DOHH2 (cell line): ENCODE measurements at regions not wholly inside any gene's neighbourhood (a gene's known extent, or its start where the extent isn't known, plus 50 kb on each side); places are given as distances from the start of the nearest gene placed in this dataset.

Experiments
- H3F3A ChIP-seq: fragments of 200-600 bp; sonication (generic), shearing (Covaris generic); 2 replicates; pipeline ENCODE4 v1.6.0; 2016; ENCODE audit warnings: antibody characterized with exemption, mild to moderate bottlenecking; ENCODE audit not compliant: control insufficient read depth, insufficient read depth
- H3K27ac ChIP-seq: fragments of 200-600 bp; sonication (generic); 2 replicates; pipeline ENCODE4 v1.5.1; 2014; ENCODE audit warnings: low read depth, mild to moderate bottlenecking, low read length, moderate library complexity
- H3K27me3 ChIP-seq: fragments of 200-600 bp; sonication (generic); 2 replicates; pipeline ENCODE4 v1.6.1; 2014; ENCODE audit warnings: mild to moderate bottlenecking, low read length, mixed read lengths; ENCODE audit not compliant: control insufficient read depth
- H3K36me3 ChIP-seq: fragments of 200-600 bp; sonication (generic); 2 replicates; pipeline ENCODE4 v1.6.1; 2014; ENCODE audit warnings: mild to moderate bottlenecking, low read length, moderate library complexity, mixed read lengths; ENCODE audit not compliant: control insufficient read depth
- H3K4me1 ChIP-seq: fragments of 200-600 bp; sonication (generic); 2 replicates; pipeline ENCODE4 v1.6.1; 2014; ENCODE audit warnings: mild to moderate bottlenecking, low read length, mixed read lengths; ENCODE audit not compliant: control insufficient read depth
- H3K4me2 ChIP-seq: fragments of 200-600 bp; sonication (generic); 2 replicates; pipeline ENCODE4 v1.6.0; 2014; ENCODE audit warnings: mild to moderate bottlenecking, low read length, moderate library complexity
- H3K4me3 ChIP-seq: fragments of 200-600 bp; sonication (generic); 2 replicates; pipeline ENCODE4 v1.5.1; 2014; ENCODE audit warnings: mild to moderate bottlenecking, low read length, mixed read lengths
- H3K79me2 ChIP-seq: fragments of 200-600 bp; sonication (generic); 2 replicates; pipeline ENCODE4 v1.6.1; 2014; ENCODE audit warnings: mild to moderate bottlenecking, low read length, mixed read lengths; ENCODE audit not compliant: control insufficient read depth
- H3K9me2 ChIP-seq: fragments of 200-600 bp; sonication (generic); replicated peaks from 2 replicates; pipeline ENCODE4 v1.6.1; 2014; ENCODE audit warnings: mild to moderate bottlenecking, low read length, mixed read lengths; ENCODE audit not compliant: control insufficient read depth
- H3K9me3 ChIP-seq: fragments of 200-600 bp; sonication (generic); 2 replicates; pipeline ENCODE4 v1.6.1; 2014; ENCODE audit warnings: antibody characterized with exemption, low read length, mixed read lengths; ENCODE audit not compliant: control insufficient read depth, insufficient read depth
- H4K20me1 ChIP-seq: fragments of 200-600 bp; sonication (generic); 2 replicates; pipeline ENCODE4 v1.6.0; 2014; ENCODE audit warnings: low read depth, mild to moderate bottlenecking, antibody characterized with exemption, low read length, moderate library complexity; ENCODE audit not compliant: control insufficient read depth, insufficient read depth
- EZH2phosphoT487 ChIP-seq: fragments of 200-600 bp; sonication (generic); IDR thresholded peaks from 2 replicates; pipeline ENCODE4 v1.6.1; 2017; ENCODE audit warnings: borderline replicate concordance, mild to moderate bottlenecking, antibody characterized with exemption, low read length, moderate library complexity, mixed read lengths
- TF ChIP-seq, protein P1 (sequence below): fragments of 200-600 bp; sonication (generic); IDR thresholded peaks from one replicate; pipeline ENCODE4 v1.5.1; 2014; ENCODE audit warnings: antibody characterized with exemption, mild to moderate bottlenecking, low read depth, low read length; ENCODE audit not compliant: poor library complexity, severe bottlenecking

DNA sequence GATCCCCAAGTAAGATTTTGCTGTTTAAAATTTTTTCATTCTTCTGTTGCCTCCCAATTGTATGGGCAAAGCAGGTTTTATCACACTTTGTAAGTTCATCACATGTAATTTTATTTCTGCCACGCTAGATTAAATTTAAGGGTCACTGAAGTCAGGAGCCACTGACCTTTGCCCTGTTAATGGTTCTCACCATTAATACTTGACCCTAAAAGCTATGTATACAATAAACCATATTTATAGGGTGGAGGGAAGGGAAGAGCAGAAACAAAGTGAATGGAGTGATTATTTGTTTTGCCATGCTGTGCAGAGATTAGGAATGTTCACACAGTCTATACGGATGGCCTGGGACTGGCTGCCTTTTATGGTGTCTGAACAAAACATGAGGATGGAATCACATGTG lies 186.7 kb downstream of the BMP2 start:
- no peaks in the 10 kb centered on the region for H4K20me1 ChIP-seq
- no peaks in the 10 kb centered on the region for H3K27me3 ChIP-seq
- H3K9me2 ChIP-seq = no peaks in the 10 kb centered on the region
- H3K9me3 ChIP-seq = no peaks in the 10 kb centered on the region
- TF ChIP-seq EZH2phosphoT487 = no peak
- TF ChIP-seq, protein P1, sequence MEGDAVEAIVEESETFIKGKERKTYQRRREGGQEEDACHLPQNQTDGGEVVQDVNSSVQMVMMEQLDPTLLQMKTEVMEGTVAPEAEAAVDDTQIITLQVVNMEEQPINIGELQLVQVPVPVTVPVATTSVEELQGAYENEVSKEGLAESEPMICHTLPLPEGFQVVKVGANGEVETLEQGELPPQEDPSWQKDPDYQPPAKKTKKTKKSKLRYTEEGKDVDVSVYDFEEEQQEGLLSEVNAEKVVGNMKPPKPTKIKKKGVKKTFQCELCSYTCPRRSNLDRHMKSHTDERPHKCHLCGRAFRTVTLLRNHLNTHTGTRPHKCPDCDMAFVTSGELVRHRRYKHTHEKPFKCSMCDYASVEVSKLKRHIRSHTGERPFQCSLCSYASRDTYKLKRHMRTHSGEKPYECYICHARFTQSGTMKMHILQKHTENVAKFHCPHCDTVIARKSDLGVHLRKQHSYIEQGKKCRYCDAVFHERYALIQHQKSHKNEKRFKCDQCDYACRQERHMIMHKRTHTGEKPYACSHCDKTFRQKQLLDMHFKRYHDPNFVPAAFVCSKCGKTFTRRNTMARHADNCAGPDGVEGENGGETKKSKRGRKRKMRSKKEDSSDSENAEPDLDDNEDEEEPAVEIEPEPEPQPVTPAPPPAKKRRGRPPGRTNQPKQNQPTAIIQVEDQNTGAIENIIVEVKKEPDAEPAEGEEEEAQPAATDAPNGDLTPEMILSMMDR = no peak
- H3K4me1 ChIP-seq = no peaks in the 10 kb centered on the region
- H3K4me2 ChIP-seq = no peak overlapping the region
- no peaks in the 10 kb centered on the region for H3F3A ChIP-seq
- no peaks in the 10 kb centered on the region for H3K79me2 ChIP-seq
- no peak overlapping the region for H3K4me3 ChIP-seq
- H3K36me3 ChIP-seq = no peaks in the 10 kb centered on the region
- no peak overlapping the region for H3K27ac ChIP-seq

DNA sequence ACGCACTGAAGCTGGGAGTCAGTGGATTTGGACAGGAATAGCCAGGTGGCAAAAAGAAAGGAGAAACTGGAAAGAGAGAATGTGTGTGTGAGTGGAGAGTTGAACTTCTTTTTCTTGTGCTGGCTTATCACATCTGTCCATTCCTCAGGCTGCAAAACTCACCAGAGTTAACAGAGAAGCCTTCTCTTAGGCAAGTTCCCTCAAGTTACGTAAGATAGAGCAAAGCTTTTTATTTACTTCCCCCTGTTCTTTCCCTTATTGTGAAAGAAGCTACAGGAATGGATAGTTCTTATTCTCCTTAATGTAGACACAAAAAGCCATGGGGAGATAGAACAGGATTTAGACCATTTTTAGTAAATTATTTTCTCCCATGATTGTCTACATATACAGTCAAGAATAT lies 188.6 kb downstream of the BMP2 start:
- no peaks in the 10 kb centered on the region for H3K79me2 ChIP-seq
- no peaks in the 10 kb centered on the region for H4K20me1 ChIP-seq
- H3K27me3 ChIP-seq = no peaks in the 10 kb centered on the region
- no peak for TF ChIP-seq EZH2phosphoT487
- TF ChIP-seq, protein P1 = no peak
- no peaks in the 10 kb centered on the region for H3F3A ChIP-seq
- no peak overlapping the region for H3K27ac ChIP-seq
- H3K9me3 ChIP-seq = no peaks in the 10 kb centered on the region
- H3K36me3 ChIP-seq = no peaks in the 10 kb centered on the region
- no peaks in the 10 kb centered on the region for H3K9me2 ChIP-seq
- H3K4me2 ChIP-seq = no peak overlapping the region
- no peak overlapping the region for H3K4me3 ChIP-seq
- H3K4me1 ChIP-seq = no peaks in the 10 kb centered on the region

DNA sequence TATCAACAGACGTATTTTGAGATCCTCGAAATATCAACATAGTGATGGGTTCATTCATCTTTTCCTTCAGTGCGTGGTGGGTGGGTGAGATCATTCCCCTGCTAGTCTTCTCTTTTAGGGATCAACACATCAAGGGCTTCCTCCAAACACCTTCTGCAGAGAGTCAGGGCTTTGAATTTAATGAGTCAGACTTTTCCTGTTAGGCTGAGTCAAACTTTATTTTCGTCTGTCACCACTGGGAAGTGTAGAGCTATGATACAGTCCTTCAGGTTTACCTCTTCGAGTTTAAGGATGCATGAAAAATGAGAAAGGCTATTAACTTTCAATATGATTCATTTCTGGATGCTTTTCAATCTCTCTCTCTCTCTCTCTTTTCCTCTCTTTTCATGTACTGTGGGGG lies 189.1 kb downstream of the BMP2 start:
- Histone ChIP-seq H3K27me3 (no peaks in the 10 kb centered on the region), H3K36me3 (no peaks in the 10 kb centered on the region), H3K4me3 (no peak overlapping the region), H3K4me2 (no peak overlapping the region), H3K79me2 (no peaks in the 10 kb centered on the region), H3K4me1 (no peaks in the 10 kb centered on the region), H3K9me2 (no peaks in the 10 kb centered on the region), H3F3A (no peaks in the 10 kb centered on the region), H3K27ac (no peak overlapping the region), H3K9me3 (no peaks in the 10 kb centered on the region), H4K20me1 (no peaks in the 10 kb centered on the region)
- TF ChIP-seq, protein P1 = no peak
- no peak for TF ChIP-seq EZH2phosphoT487

DNA sequence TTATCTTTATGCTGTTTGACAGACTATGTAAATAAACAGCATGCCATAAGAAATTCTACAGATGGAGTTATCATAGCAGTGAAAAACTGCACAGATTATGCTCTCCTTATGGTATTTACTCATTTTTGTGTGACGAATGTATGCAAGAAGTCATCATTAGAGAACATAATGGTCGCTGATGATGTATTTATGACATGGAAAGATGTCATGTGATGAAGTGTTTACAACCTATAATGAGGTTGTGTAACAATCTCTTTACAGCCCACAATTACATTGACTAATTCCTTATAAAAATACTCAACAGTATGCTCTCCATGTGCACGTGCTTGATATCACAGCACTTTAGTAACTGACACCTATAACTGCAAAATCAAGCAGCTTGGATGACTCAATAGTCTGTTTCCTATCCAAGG lies 192.4 kb downstream of the BMP2 start:
- Histone ChIP-seq H3K9me2 (no peaks in the 10 kb centered on the region), H3K79me2 (no peaks in the 10 kb centered on the region), H3K4me2 (no peak overlapping the region), H3K36me3 (no peaks in the 10 kb centered on the region), H3K4me1 (no peaks in the 10 kb centered on the region), H3K4me3 (no peak overlapping the region), H4K20me1 (no peaks in the 10 kb centered on the region), H3K27ac (no peak overlapping the region), H3K27me3 (no peaks in the 10 kb centered on the region), H3K9me3 (no peaks in the 10 kb centered on the region), H3F3A (no peaks in the 10 kb centered on the region)
- TF ChIP-seq, protein P1 = no peak
- no peak for TF ChIP-seq EZH2phosphoT487
